ENCODE measurements at regions not wholly inside any gene's neighbourhood (a gene's known extent, or its start where the extent isn't known, plus 50 kb on each side); places are given as distances from the start of the nearest gene placed in this dataset.

DNA sequence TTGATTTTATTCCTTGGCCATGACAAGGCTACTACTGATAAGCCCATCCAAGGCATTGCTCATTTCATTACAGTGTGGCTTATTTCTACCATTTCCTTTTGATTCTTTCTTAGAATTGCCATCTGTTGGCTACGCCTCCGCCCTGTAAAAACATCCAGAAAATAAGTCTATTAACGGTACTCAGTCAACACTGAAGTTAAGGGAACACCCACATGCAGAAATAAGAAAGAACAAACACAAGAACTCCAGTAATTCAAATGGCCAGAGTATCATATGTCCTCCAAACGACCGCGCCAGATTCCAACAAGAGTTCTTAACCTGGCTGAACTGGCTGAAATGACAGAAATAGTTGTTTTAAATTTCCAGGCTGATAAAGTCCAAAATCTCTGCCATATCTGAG lies 90.3 kb downstream of the CXXC4 start:
- Histone ChIP-seq H3K9me3 (ENCODE audit: insufficient read depth, low read length) (no peaks in the 10 kb centered on the region), H3K27me3 (ENCODE audit: insufficient read depth, insufficient read length) (no peaks in the 10 kb centered on the region), H3K4me3 (ENCODE audit: insufficient read length, low read depth) (no peak overlapping the region), H3K9ac (ENCODE audit: insufficient read length, low read depth) (no peak overlapping the region), H3K4me1 (ENCODE audit: insufficient read depth, insufficient read length) (no peaks in the 10 kb centered on the region), H3K36me3 (ENCODE audit: insufficient read depth, insufficient read length, low read length) (no peaks in the 10 kb centered on the region)
- no peak for DNase-seq (ENCODE audit: low read depth, low spot score)
- no peak for TF ChIP-seq ZNF274 (IDR thresholded peaks at IDR 0.05; ENCODE audit: low read depth, low read length)
- no peak for TF ChIP-seq YY1 (IDR thresholded peaks at IDR 0.05; ENCODE audit: insufficient read depth, insufficient read length)
- TF ChIP-seq SUZ12 (IDR thresholded peaks at IDR 0.05; ENCODE audit: extremely low read depth, insufficient read depth, insufficient read length), result no peak

DNA sequence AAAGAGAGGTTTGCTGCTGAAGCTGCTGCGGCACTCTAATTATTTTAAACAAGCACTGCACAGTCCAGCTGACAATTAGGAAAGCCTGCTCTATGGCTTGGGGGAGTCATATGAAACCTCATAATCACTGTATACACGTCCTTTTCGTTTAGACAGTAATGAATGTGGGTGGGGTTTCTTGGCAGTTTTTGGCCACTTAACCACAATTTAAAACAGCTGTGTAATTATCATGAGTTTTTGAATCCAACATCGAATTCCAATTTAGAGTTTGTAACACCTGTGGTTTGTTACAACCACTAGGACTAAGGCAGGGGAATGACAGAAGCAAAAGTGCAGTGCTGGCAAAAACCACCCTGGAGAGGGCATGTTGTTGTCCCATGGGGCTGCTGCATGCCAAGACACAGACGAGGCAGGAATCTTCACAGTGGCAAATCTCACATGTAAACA lies 99.5 kb downstream of the CXXC4 start:
- Histone ChIP-seq H3K9ac (ENCODE audit: insufficient read length, low read depth) (no peak overlapping the region), H3K4me1 (ENCODE audit: insufficient read depth, insufficient read length) (no peaks in the 10 kb centered on the region), H3K9me3 (ENCODE audit: insufficient read depth, low read length) (no peaks in the 10 kb centered on the region), H3K4me3 (ENCODE audit: insufficient read length, low read depth) (no peak overlapping the region), H3K27me3 (ENCODE audit: insufficient read depth, insufficient read length) (no peaks in the 10 kb centered on the region), H3K36me3 (ENCODE audit: insufficient read depth, insufficient read length, low read length) (no peaks in the 10 kb centered on the region)
- no peak for TF ChIP-seq ZNF274 (IDR thresholded peaks at IDR 0.05; ENCODE audit: low read depth, low read length)
- no peak for TF ChIP-seq YY1 (IDR thresholded peaks at IDR 0.05; ENCODE audit: insufficient read depth, insufficient read length)
- TF ChIP-seq SUZ12 (IDR thresholded peaks at IDR 0.05; ENCODE audit: extremely low read depth, insufficient read depth, insufficient read length), result no peak
- DNase-seq (ENCODE audit: low read depth, low spot score), result no peak

DNA sequence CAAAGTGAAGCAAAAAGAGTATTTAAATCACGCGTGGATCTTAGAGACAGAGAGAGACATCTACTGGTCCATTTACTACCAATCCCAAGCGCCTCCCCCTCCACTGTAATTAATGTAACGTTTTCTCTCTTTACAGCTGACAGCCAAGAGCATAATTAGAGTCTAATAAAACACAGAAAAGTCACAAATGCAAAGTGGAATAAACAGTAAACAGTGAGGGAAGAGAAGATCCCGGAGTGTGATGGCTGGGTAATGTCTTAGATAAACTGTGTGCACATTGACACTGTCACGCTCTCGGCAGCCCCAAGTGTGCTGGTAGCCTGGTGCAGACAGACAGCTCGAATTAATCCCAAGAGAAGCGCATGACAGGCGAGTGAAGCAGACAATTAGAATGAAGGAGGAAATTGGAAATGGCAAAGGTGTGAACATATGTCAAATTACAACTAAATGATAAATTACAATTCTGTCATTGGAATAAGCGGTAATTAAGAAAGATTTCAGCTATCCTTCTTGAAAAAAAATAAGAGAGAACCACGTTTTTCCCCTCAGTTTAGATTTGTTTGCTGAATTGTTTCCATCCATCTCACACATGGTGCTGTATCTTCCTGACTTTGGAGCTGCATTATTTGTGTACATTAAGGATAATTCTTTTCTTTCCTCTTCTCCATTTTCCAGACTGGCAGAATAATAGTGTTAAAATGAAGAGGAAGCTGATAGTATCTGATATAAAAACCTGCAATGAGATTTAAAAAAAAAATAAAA lies 100.1 kb downstream of the CXXC4 start:
- H3K36me3 ChIP-seq (ENCODE audit: insufficient read depth, insufficient read length, low read length), result no peaks in the 10 kb centered on the region
- no peaks in the 10 kb centered on the region for H3K4me1 ChIP-seq (ENCODE audit: insufficient read depth, insufficient read length)
- H3K9me3 ChIP-seq (ENCODE audit: insufficient read depth, low read length), result no peaks in the 10 kb centered on the region
- DNase-seq (ENCODE audit: low read depth, low spot score), result no peak
- no peak overlapping the region for H3K9ac ChIP-seq (ENCODE audit: insufficient read length, low read depth)
- H3K4me3 ChIP-seq (ENCODE audit: insufficient read length, low read depth), result no peak overlapping the region
- no peaks in the 10 kb centered on the region for H3K27me3 ChIP-seq (ENCODE audit: insufficient read depth, insufficient read length)
- TF ChIP-seq SUZ12 (IDR thresholded peaks at IDR 0.05; ENCODE audit: extremely low read depth, insufficient read depth, insufficient read length), result no peak
- no peak for TF ChIP-seq YY1 (IDR thresholded peaks at IDR 0.05; ENCODE audit: insufficient read depth, insufficient read length)
- TF ChIP-seq ZNF274 (IDR thresholded peaks at IDR 0.05; ENCODE audit: low read depth, low read length), result no peak

DNA sequence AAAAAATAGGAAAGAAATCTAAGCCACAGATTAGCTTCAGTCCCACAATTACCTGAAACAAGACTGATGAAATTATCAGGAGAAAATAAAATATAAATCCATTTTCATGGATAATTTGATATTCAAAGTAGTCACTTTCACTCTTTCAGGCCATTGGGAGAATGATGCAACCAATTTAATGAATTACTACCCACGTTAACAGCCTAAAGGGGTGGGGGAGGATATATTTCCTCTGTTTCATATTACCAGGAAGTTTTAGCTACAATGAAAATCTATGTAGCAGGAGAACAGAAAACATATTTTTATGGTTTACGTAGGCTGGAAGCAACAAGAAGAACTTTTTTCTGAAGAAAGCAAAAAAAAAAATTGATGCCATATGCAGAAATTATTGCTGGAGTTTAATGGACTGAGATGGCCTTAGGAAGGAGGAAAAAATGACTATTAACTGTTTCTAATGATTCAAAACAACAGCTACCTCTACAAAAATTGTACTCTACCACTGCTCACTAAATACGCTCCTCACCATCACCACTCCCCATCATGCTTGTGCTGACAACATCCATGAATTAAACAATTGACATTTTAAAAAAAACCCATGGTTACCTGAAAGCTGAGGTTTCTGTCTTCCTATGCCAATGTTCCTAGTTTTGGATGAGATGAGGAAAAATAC lies 100.9 kb downstream of the CXXC4 start:
- Histone ChIP-seq H3K36me3 (ENCODE audit: insufficient read depth, insufficient read length, low read length) (no peaks in the 10 kb centered on the region), H3K4me1 (ENCODE audit: insufficient read depth, insufficient read length) (no peaks in the 10 kb centered on the region), H3K4me3 (ENCODE audit: insufficient read length, low read depth) (no peak overlapping the region), H3K9me3 (ENCODE audit: insufficient read depth, low read length) (no peaks in the 10 kb centered on the region), H3K27me3 (ENCODE audit: insufficient read depth, insufficient read length) (no peaks in the 10 kb centered on the region), H3K9ac (ENCODE audit: insufficient read length, low read depth) (no peak overlapping the region)
- TF ChIP-seq SUZ12 (IDR thresholded peaks at IDR 0.05; ENCODE audit: extremely low read depth, insufficient read depth, insufficient read length), result no peak
- no peak for TF ChIP-seq YY1 (IDR thresholded peaks at IDR 0.05; ENCODE audit: insufficient read depth, insufficient read length)
- TF ChIP-seq ZNF274 (IDR thresholded peaks at IDR 0.05; ENCODE audit: low read depth, low read length), result no peak
- DNase-seq (ENCODE audit: low read depth, low spot score), result no peak

DNA sequence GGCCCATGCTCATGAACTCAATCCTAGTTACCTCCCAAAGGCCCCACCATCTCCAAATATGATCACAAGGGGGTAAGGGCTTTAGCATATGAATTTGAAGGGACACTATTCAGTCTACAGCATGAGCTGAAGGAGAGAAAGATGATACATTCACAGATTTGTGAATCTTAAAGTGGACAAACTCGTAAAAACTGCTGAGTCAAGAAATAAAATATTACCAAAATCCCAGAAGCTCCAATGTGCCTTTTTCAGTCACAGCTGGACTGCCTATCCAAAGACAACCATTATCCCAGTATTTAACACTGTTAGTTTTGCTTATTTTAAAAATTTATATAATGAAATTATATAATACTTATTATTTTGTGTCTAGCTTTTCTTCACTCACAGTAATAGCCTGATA lies 109.0 kb downstream of the CXXC4 start:
- H3K4me1 ChIP-seq (ENCODE audit: insufficient read depth, insufficient read length), result no peaks in the 10 kb centered on the region
- H3K36me3 ChIP-seq (ENCODE audit: insufficient read depth, insufficient read length, low read length), result no peaks in the 10 kb centered on the region
- DNase-seq (ENCODE audit: low read depth, low spot score), result no peak
- no peaks in the 10 kb centered on the region for H3K27me3 ChIP-seq (ENCODE audit: insufficient read depth, insufficient read length)
- TF ChIP-seq ZNF274 (IDR thresholded peaks at IDR 0.05; ENCODE audit: low read depth, low read length), result no peak
- no peak for TF ChIP-seq YY1 (IDR thresholded peaks at IDR 0.05; ENCODE audit: insufficient read depth, insufficient read length)
- TF ChIP-seq SUZ12 (IDR thresholded peaks at IDR 0.05; ENCODE audit: extremely low read depth, insufficient read depth, insufficient read length), result no peak
- H3K9me3 ChIP-seq (ENCODE audit: insufficient read depth, low read length), result no peaks in the 10 kb centered on the region
- H3K9ac ChIP-seq (ENCODE audit: insufficient read length, low read depth), result no peak overlapping the region
- H3K4me3 ChIP-seq (ENCODE audit: insufficient read length, low read depth), result no peak overlapping the region

DNA sequence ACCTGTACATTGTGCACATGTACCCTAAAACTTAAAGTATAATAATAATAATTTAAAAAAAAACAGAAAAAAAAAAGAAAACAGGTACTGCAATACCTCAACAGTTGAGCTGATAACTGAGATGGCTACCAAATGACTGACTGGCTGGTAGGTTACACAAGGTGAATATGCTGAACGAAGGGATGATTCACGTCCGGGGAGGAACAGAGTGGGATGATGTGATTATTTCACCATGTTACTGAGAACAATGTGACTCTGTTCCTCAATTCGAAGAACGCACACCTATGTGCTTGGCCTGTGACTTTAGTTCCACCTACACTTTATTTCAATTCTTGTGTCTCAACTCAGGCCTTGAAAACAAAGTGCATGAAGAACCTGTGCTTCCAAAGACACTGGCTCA lies 111.7 kb downstream of the CXXC4 start:
- no peak overlapping the region for H3K4me3 ChIP-seq (ENCODE audit: insufficient read length, low read depth)
- no peak overlapping the region for H3K9ac ChIP-seq (ENCODE audit: insufficient read length, low read depth)
- H3K27me3 ChIP-seq (ENCODE audit: insufficient read depth, insufficient read length), result no peaks in the 10 kb centered on the region
- no peak for DNase-seq (ENCODE audit: low read depth, low spot score)
- H3K36me3 ChIP-seq (ENCODE audit: insufficient read depth, insufficient read length, low read length), result no peaks in the 10 kb centered on the region
- H3K9me3 ChIP-seq (ENCODE audit: insufficient read depth, low read length), result no peaks in the 10 kb centered on the region
- no peaks in the 10 kb centered on the region for H3K4me1 ChIP-seq (ENCODE audit: insufficient read depth, insufficient read length)
- TF ChIP-seq ZNF274 (IDR thresholded peaks at IDR 0.05; ENCODE audit: low read depth, low read length) (no peak), SUZ12 (IDR thresholded peaks at IDR 0.05; ENCODE audit: extremely low read depth, insufficient read depth, insufficient read length) (no peak), YY1 (IDR thresholded peaks at IDR 0.05; ENCODE audit: insufficient read depth, insufficient read length) (no peak)

DNA sequence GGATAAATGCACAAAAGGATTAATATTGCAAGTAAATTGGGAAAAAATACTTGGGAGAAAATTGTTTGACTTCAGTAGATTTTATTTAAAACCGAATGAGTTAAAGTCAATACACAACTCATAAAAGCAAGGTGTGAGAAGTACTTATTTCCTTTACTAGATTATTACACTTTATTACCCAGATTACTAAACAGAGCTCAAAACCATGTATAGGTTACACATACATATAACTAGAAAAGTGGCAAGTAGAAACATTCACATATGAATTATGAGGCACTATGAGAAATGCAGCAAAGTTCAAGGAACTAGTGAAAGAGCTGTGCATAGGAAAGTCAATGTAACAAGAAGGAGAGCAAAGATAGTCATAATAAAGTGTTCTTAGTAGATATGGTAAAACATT lies 113.0 kb downstream of the CXXC4 start:
- no peak overlapping the region for H3K9ac ChIP-seq (ENCODE audit: insufficient read length, low read depth)
- no peaks in the 10 kb centered on the region for H3K9me3 ChIP-seq (ENCODE audit: insufficient read depth, low read length)
- no peak overlapping the region for H3K4me3 ChIP-seq (ENCODE audit: insufficient read length, low read depth)
- no peaks in the 10 kb centered on the region for H3K36me3 ChIP-seq (ENCODE audit: insufficient read depth, insufficient read length, low read length)
- H3K4me1 ChIP-seq (ENCODE audit: insufficient read depth, insufficient read length), result no peaks in the 10 kb centered on the region
- TF ChIP-seq ZNF274 (IDR thresholded peaks at IDR 0.05; ENCODE audit: low read depth, low read length) (no peak), YY1 (IDR thresholded peaks at IDR 0.05; ENCODE audit: insufficient read depth, insufficient read length) (no peak), SUZ12 (IDR thresholded peaks at IDR 0.05; ENCODE audit: extremely low read depth, insufficient read depth, insufficient read length) (no peak)
- no peak for DNase-seq (ENCODE audit: low read depth, low spot score)
- no peaks in the 10 kb centered on the region for H3K27me3 ChIP-seq (ENCODE audit: insufficient read depth, insufficient read length)

Measured in NT2/D1 (cell line).